SK-N-SH (cell line): ENCODE measurements at regions not wholly inside any gene's neighbourhood (a gene's known extent, or its start where the extent isn't known, plus 50 kb on each side); places are given as distances from the start of the nearest gene placed in this dataset.

Experiments used
- CTCF ChIA-PET: fragments of 300-600, 350-600 bp; formaldehyde crosslinking; extraction: SDS; loops from one replicate; lab custom pipeline; 2021; lab: Yijun Ruan, JAX
- POLR2A ChIA-PET: fragments of 350-600 bp; sonication (Branson Sonifier 250); formaldehyde crosslinking; extraction: SDS; loops from one replicate; lab custom pipeline; 2020; ENCODE audit warnings: antibody characterized with exemption, inconsistent platforms; lab: Yijun Ruan, JAX
- DNase-seq: peaks from one replicate; pipeline ENCODE4 v3.0.0; 2012
- H2AFZ ChIP-seq: fragments of 200-600 bp; sonication (generic); 2 replicates; pipeline ENCODE4 v1.8.1; 2016; ENCODE audit warnings: antibody characterized with exemption, mild to moderate bottlenecking, low read depth
- H3F3A ChIP-seq: fragments of 200-600 bp; sonication (generic); replicated peaks from 2 replicates; pipeline ENCODE3; 2016; ENCODE audit warnings: antibody characterized with exemption, mild to moderate bottlenecking; ENCODE audit not compliant: insufficient read depth
- H3K27ac ChIP-seq, 2 experiments: fragments of 200-500 bp in 1 of 2; fragments of 200-600 bp in 1 of 2; sonication (Bioruptor generic) in 1 of 2; sonication (generic), shearing (Covaris generic) in 1 of 2; 2 replicates each; pipeline versions ENCODE4 v1.5.1 to v1.6.1; 2014 to 2016; ENCODE audit warnings: low read depth in 2 of 2, inconsistent platforms in 1 of 2, low read length in 1 of 2, mild to moderate bottlenecking in 1 of 2, mixed read lengths in 1 of 2
- H3K27me3 ChIP-seq: fragments of 200-600 bp; sonication (generic), shearing (Covaris generic); 2 replicates; pipeline ENCODE4 v1.6.1; 2016; ENCODE audit warnings: mixed run types; ENCODE audit not compliant: insufficient read depth
- H3K36me3 ChIP-seq, 2 experiments: fragments of 200-500 bp in 1 of 2; fragments of 200-600 bp in 1 of 2; sonication (Bioruptor generic) in 1 of 2; sonication (generic) in 1 of 2; replicated peaks in 1 of 2; 2 replicates each; pipeline versions ENCODE3 to v1.5.1; 2014 to 2016; ENCODE audit warnings: low read length in 1 of 2, mild to moderate bottlenecking in 1 of 2; ENCODE audit not compliant: insufficient read depth in 2 of 2, control insufficient read depth in 1 of 2
- H3K4me1 ChIP-seq, 2 experiments: fragments of 200-500 bp in 1 of 2; fragments of 200-600 bp in 1 of 2; sonication (Bioruptor generic) in 1 of 2; sonication (generic), shearing (Covaris generic) in 1 of 2; 2 replicates each; pipeline versions ENCODE4 v1.5.1 to v1.6.1; 2014 to 2016; ENCODE audit warnings: low read depth in 1 of 2, low read length in 1 of 2, mixed run types in 1 of 2; ENCODE audit not compliant: insufficient read depth in 2 of 2, control insufficient read depth in 1 of 2
- H3K4me2 ChIP-seq: fragments of 200-600 bp; sonication (generic), shearing (Covaris generic); 2 replicates; pipeline ENCODE4 v1.6.1; 2017; ENCODE audit warnings: mixed run types
- H3K4me3 ChIP-seq, 2 experiments: fragments of 200-500 bp in 1 of 2; fragments of 200-600 bp in 1 of 2; sonication (Bioruptor generic) in 1 of 2; sonication (generic), shearing (Covaris generic) in 1 of 2; 2 replicates each; pipeline versions ENCODE4 v1.5.1 to v1.8.1; 2014 to 2016; ENCODE audit warnings: low read depth in 2 of 2, inconsistent platforms in 1 of 2, low read length in 1 of 2, mild to moderate bottlenecking in 1 of 2, mixed read lengths in 1 of 2, moderate library complexity in 1 of 2
- H3K79me2 ChIP-seq: fragments of 200-600 bp; sonication (generic); 2 replicates; pipeline ENCODE4 v1.8.1; 2017; ENCODE audit warnings: mild to moderate bottlenecking; ENCODE audit not compliant: insufficient read depth
- H3K9ac ChIP-seq: fragments of 200-600 bp; sonication (generic); 2 replicates; pipeline ENCODE4 v1.6.1; 2017; ENCODE audit warnings: mixed run types
- H3K9me2 ChIP-seq: fragments of 200-600 bp; sonication (generic); 2 replicates; pipeline ENCODE4 v1.6.1; 2017; ENCODE audit warnings: mixed run types
- H3K9me3 ChIP-seq: fragments of 200-600 bp; sonication (generic); 2 replicates; pipeline ENCODE4 v1.6.1; 2017; ENCODE audit warnings: mixed run types, mild to moderate bottlenecking, moderate library complexity
- H4K20me1 ChIP-seq: fragments of 200-600 bp; sonication (generic); 2 replicates; pipeline ENCODE4 v1.6.1; 2017; ENCODE audit warnings: mild to moderate bottlenecking, mixed run types; ENCODE audit not compliant: insufficient read depth
- ELF1 ChIP-seq: IDR thresholded peaks from 2 replicates; pipeline ENCODE4 v1.4.0; 2012
- EZH2phosphoT487 ChIP-seq: fragments of 200-600 bp; sonication (generic); IDR thresholded peaks from 2 replicates; pipeline ENCODE4 v1.6.1; 2017; ENCODE audit warnings: low read depth, mixed run types, mild to moderate bottlenecking, antibody characterized with exemption, moderate library complexity, borderline replicate concordance
- FOSL2 ChIP-seq: IDR thresholded peaks from 2 replicates; pipeline ENCODE4 v1.4.0; 2012; ENCODE audit warnings: low read depth, mild to moderate bottlenecking, moderate library complexity, borderline replicate concordance
- FOXJ3 ChIP-seq: sonication (generic); formaldehyde crosslinking; IDR thresholded peaks from 2 replicates; pipeline ENCODE4 v1.5.1; 2020; ENCODE audit warnings: mild to moderate bottlenecking, missing genetic modification reagents
- FOXM1 ChIP-seq: IDR thresholded peaks from 2 replicates; pipeline ENCODE4 v1.4.0; 2012; ENCODE audit warnings: low read depth, mild to moderate bottlenecking
- GATA2 ChIP-seq: sonication (generic); formaldehyde crosslinking; IDR thresholded peaks from 2 replicates; pipeline ENCODE4 v1.5.0; 2020; ENCODE audit warnings: mild to moderate bottlenecking, missing genetic modification reagents
- MEF2A ChIP-seq: IDR thresholded peaks from 2 replicates; pipeline ENCODE4 v1.4.0; 2012; ENCODE audit warnings: low read depth, borderline replicate concordance
- NFIC ChIP-seq: IDR thresholded peaks from 2 replicates; pipeline ENCODE4 v1.4.0; 2012; ENCODE audit warnings: borderline replicate concordance
- NRF1 ChIP-seq: IDR thresholded peaks from 2 replicates; pipeline ENCODE4 v1.6.1; 2012; ENCODE audit warnings: low read depth, mild to moderate bottlenecking, low read length
- POLR2AphosphoS5 ChIP-seq: IDR thresholded peaks from 2 replicates; pipeline ENCODE4 v1.6.1; 2012; ENCODE audit warnings: low read depth, low read length
- RAD21 ChIP-seq: IDR thresholded peaks from 2 replicates; pipeline ENCODE4 v1.6.1; 2012; ENCODE audit warnings: mild to moderate bottlenecking, low read length
- SIN3A ChIP-seq: IDR thresholded peaks from 2 replicates; pipeline ENCODE4 v1.6.1; 2012; ENCODE audit warnings: low read depth, mild to moderate bottlenecking, low read length, moderate library complexity, borderline replicate concordance
- TAF1 ChIP-seq: IDR thresholded peaks from 2 replicates; pipeline ENCODE4 v1.6.1; 2012; ENCODE audit warnings: low read depth, mild to moderate bottlenecking, low read length, moderate library complexity, borderline replicate concordance
- TEAD4 ChIP-seq: IDR thresholded peaks from 2 replicates; pipeline ENCODE4 v1.4.0; 2012; ENCODE audit warnings: mild to moderate bottlenecking, borderline replicate concordance; ENCODE audit not compliant: insufficient read depth
- YY1 ChIP-seq: IDR thresholded peaks from 2 replicates; pipeline ENCODE4 v1.4.0; 2012; ENCODE audit warnings: low read depth, mild to moderate bottlenecking
- WGBS: methylation state at CpG from one replicate; pipeline ENCODE4 v1.1.6; 2017; ENCODE audit warnings: low lambda C conversion rate; 5-methylcytosine and 5-hydroxymethylcytosine counted together
- TF ChIP-seq, protein P1 (sequence below): IDR thresholded peaks from 2 replicates; pipeline ENCODE4 v1.4.0; 2012; ENCODE audit warnings: low read depth
- TF ChIP-seq, protein P2 (sequence below): fragments of 200-600 bp; sonication (generic); IDR thresholded peaks from 2 replicates; pipeline ENCODE4 v1.6.1; 2017; ENCODE audit warnings: antibody characterized with exemption, mild to moderate bottlenecking, moderate library complexity

DNA sequence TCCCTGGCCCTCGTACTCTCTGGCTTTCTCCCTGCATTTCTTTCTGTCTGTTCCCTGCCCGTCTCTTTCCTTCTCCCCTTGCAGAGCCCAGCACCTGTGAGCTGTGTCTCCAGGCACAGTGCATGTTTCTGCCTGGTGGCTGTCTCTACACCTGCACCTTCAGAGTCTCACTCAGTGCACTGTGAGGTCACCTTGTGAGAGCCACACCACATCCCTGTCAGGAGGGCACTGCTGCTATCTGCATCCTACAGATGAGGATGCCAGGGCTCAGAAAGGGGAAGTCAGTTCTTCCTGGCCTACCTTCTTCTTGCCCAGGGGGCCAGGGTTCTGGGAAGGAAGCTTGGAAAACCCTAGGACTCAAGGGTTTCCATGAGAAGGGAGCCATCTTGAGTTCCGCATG lies 69.7 kb upstream of the NEURL1B start (continued):
- TF ChIP-seq SIN3A, result no peak

DNA sequence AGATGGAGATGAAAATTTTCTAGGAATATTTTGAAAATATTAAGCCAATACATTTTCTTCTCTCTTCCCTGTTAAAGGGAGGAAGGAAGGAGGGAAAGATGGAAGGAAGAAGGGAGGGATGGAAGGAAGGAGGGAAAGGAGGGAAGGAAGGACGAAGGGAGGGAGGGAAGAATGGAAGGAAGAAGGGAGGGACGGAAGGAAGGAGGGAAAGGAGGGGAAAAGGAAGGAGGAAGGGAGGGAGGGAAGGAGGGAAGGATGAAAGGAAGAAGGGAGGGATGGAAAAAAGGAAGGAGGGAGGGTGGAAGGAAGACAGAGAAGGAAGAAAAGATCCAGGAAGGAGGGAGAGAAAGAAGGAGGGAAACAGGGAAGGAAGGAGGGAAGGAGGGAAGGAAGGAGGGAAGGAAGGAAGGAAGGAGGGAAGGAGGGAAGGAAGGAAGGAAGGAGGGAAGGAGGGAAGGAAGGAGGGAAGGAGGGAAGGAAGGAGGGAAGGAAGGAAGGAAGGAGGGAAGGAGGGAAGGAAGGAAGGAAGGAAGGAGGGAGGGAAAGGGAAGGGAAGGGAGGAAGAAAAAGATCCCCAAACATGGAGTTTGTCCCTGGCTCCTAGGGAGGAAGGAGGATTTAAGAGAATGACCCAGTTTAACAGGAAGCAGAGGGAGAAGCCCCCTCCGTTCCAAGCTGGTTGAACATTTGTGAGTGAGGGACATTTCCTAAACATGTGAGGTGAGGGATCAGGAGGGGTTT lies 70.3 kb upstream of the NEURL1B start:
- Histone ChIP-seq H3F3A (no peaks in the 10 kb centered on the region), H3K4me2 (no peak overlapping the region), H3K9me3 (no peaks in the 10 kb centered on the region), H3K79me2 (no peaks in the 10 kb centered on the region), H3K27me3 (peaks cover 23% of the 10 kb centered on the region; the same call in 1 of the 2 replicates), H3K27ac (no peak overlapping the region), H3K36me3 (no peaks in the 10 kb centered on the region), H4K20me1 (no peaks in the 10 kb centered on the region), H3K9ac (no peak overlapping the region), H3K9me2 (no peaks in the 10 kb centered on the region), H2AFZ (no peak overlapping the region), H3K4me1 (peaks cover 0 to 8% of the 10 kb centered on the region in 2 experiments; a peak in 1 of 4 replicates), H3K4me3 (no peak overlapping the region)
- ChIA-PET POLR2A (no interaction called here), CTCF (interaction anchor here (1.3 to 1.4 kb wide), 2 partner anchors 10 to 91 kb away, joined by 3 to 4 read pairs; no protein-coding TSS in a partner anchor)
- TF ChIP-seq FOSL2, result no peak
- no peak for TF ChIP-seq EZH2phosphoT487
- TF ChIP-seq, protein P1, sequence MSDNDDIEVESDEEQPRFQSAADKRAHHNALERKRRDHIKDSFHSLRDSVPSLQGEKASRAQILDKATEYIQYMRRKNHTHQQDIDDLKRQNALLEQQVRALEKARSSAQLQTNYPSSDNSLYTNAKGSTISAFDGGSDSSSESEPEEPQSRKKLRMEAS, result no peak
- no peak for TF ChIP-seq TAF1
- no peak for TF ChIP-seq NRF1
- TF ChIP-seq, protein P2, sequence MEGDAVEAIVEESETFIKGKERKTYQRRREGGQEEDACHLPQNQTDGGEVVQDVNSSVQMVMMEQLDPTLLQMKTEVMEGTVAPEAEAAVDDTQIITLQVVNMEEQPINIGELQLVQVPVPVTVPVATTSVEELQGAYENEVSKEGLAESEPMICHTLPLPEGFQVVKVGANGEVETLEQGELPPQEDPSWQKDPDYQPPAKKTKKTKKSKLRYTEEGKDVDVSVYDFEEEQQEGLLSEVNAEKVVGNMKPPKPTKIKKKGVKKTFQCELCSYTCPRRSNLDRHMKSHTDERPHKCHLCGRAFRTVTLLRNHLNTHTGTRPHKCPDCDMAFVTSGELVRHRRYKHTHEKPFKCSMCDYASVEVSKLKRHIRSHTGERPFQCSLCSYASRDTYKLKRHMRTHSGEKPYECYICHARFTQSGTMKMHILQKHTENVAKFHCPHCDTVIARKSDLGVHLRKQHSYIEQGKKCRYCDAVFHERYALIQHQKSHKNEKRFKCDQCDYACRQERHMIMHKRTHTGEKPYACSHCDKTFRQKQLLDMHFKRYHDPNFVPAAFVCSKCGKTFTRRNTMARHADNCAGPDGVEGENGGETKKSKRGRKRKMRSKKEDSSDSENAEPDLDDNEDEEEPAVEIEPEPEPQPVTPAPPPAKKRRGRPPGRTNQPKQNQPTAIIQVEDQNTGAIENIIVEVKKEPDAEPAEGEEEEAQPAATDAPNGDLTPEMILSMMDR, result no peak
- no peak for TF ChIP-seq FOXJ3 (CRISPR knock-in tag)
- TF ChIP-seq MEF2A, result no peak
- no peak for TF ChIP-seq YY1
- no peak for TF ChIP-seq ELF1
- TF ChIP-seq NFIC, result no peak
- TF ChIP-seq FOXM1, result no peak
- TF ChIP-seq SIN3A, result no peak
- TF ChIP-seq GATA2 (CRISPR knock-in tag), result no peak
- no peak for TF ChIP-seq TEAD4
- no peak for TF ChIP-seq RAD21
- TF ChIP-seq POLR2AphosphoS5, result no peak
- WGBS, result 53% methylated on average over 3 of the region's 3 CpGs
- no peak for DNase-seq
